ENCODE measurements at regions not wholly inside any gene's neighbourhood (a gene's known extent, or its start where the extent isn't known, plus 50 kb on each side); places are given as distances from the start of the nearest gene placed in this dataset.
A peak's percentile ranks its signal among the peaks of the same experiment; 100 is the strongest.
"Not testable (repeated sequence)": the region's sequence is repeated elsewhere in the genome, so short reads cannot be mapped to it uniquely, and the experiment has no call there.

DNA sequence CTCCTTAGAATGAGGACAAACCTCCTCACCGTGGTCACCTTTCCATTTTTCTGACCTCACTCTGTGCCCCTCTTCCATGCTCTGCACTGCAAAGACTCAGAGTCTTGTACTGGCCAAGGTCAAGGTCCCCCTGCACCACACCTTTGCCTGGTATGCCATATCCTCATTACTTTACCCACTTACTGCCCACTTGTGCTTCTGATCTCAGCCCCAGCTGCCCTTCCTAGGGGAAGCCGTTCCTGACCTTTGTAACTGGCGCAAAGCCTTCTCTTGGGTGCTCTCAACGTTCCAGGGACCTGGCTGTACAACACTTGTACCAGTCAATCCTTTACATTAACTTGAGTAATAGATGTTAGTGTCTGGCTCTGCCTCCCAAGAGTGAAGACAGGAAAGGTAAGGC is 256.0 kb downstream of the SV2B start:
- DNase-seq (ENCODE audit: low spot score): no peak

GRCh38 chr15:91357011-91357410 is 257.0 kb downstream of the SV2B start:
- DNase-seq (ENCODE audit: low spot score): no peak

GRCh38 chr15:91357486-91357885 is 257.4 kb downstream of the SV2B start:
- no peak for DNase-seq (ENCODE audit: low spot score)

GRCh38 chr15:91358405-91358804 is 258.3 kb downstream of the SV2B start:
- DNase-seq (ENCODE audit: low spot score): no peak

- DNase-seq (ENCODE audit: low spot score): not testable (repeated sequence)
These were observed 261.6 kb downstream of the SV2B start for GRCh38 chr15:91361696-91362095.

DNA sequence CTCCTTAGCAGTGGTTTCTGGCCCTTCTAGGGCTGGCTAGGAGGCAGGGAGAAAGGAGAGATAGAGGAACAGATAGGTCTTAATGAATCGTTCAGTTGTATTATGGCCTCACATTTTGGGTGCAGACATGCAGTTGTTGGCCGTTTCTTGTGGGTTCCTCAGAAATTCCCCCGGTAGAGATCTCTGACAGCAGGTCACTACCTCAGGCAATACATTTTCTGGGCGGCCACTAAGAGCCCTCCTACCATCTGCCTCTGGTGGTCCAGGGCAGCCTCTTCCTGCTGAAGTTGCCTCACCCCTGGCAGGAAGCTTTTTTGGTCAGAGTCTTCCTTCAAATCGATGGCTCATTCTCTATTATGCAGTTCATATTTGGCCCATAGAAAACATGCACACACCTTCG is 266.1 kb downstream of the SV2B start:
- no peak for DNase-seq (ENCODE audit: low spot score)

DNA sequence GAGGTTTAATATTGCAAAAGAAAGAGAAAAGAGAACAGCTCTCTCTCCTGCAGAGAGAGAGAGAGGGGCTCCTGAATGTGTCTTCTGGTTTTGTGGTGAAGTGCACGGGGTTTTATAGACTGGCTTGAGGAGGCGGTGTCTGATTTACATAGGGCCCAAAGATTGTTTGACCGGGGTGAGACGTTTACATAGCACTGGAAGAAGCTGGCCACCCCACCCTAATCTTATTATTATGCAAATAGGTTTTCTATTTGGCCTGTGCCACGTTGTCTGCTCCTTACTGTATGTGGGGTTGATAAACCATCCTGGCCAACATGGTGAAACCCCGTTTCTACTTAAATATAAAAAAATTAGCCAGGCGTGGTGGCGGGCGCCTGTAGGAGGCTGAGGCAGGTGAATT is 268.6 kb downstream of the SV2B start:
- no peak for DNase-seq (ENCODE audit: low spot score)

DNA sequence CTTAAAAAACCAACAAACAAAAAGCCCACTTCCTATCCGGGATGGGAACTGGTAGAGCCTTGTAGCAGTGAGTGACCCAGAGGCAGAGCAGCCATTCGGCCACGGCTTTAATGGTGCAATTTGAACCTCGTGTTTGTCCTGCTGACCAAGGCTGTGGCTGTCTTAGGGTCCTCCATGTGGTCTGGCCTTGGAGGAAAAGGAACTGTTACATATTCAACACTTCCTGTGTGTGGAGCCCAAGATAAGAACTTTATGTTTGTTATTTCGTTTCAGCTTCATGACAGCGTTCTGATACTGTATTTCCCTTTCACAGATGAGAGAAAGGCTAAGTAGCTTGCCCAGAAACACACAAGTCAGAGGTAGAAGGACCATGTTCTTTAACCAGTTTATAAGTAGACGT is 269.8 kb downstream of the SV2B start:
- DNase-seq (ENCODE audit: low spot score): no peak

GRCh38 chr15:91371345-91371744 is 271.3 kb downstream of the SV2B start:
- not testable (repeated sequence) for DNase-seq (ENCODE audit: low spot score)

DNA sequence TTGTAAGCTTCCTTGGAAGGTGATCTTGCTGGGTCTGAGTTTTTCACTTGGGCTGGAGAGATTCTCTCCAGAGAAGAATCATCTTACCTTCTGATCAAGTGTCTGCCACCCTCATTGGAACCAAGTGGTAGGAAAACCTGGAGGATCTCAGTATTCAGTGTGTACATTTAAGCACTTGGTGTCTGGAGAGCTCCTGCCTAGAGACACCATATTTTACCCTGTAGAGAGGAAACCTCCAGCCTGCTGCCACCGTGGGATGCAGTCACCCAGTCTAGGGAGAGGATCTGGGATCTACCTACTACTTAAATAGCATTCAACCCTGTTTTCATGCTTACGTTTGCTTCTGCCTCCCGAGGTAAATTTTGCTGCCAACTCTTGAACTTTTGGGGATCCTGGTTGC is 274.3 kb downstream of the SV2B start:
- DNase-seq (ENCODE audit: low spot score): no peak

DNA sequence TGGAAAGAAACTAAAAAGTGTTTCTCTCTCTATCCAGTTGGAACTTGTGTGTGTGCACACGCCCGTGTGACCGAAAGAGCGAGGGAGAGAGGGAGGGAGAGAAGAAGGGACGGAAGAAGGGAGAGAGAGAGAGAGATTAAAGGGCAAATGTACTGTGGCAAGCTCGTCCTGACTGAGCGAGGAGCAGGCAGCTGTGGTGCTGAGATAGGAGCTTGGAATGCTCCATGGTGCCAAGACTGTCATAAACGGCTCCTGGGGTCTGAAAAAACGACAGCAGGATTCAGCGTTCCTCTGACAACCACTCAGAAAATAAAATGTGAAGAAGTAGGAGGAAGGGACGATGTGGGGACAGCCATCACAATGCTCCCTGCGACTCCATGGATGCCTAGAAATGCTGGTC is 276.0 kb downstream of the SV2B start:
- DNase-seq (ENCODE audit: low spot score): no peak

DNA sequence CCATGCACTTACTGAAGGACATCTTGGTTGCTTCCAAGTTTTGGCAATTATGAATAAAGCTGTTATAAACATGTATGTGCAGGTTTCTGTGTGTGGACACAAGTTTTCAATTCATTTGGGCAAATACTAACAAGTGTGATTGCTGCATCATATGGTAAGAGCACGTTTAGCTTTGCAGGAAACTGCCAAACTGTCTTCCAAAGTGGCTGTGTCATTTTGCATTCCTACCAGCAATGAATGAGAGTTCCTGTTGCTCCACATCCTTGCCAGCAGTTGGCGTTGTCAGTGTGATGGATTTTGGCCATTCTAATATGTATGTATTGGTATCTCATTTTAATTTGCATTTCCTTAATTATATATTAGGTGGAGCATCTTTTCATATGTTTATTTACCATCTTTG is 280.1 kb downstream of the SV2B start:
- no peak for DNase-seq (ENCODE audit: low spot score)

DNA sequence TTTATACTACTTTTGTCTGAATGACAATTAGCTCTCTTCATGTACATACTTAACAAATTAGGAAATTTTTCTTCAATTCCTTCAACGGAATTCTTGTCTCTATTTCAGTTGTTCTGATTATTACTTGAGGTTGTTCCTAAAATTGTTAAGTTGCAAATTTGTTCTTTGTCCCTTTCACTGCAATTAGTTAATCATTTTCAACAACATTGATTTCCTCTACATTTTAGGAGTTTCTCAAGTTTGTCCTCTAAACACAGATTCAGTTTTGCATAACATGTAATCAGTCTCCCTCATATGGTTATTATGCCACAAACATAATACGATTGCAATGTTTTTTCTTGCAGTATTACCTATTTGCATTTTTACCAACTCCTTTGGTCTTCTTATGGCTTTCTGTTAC is 283.5 kb downstream of the SV2B start:
- no peak for DNase-seq (ENCODE audit: low spot score)

DNA sequence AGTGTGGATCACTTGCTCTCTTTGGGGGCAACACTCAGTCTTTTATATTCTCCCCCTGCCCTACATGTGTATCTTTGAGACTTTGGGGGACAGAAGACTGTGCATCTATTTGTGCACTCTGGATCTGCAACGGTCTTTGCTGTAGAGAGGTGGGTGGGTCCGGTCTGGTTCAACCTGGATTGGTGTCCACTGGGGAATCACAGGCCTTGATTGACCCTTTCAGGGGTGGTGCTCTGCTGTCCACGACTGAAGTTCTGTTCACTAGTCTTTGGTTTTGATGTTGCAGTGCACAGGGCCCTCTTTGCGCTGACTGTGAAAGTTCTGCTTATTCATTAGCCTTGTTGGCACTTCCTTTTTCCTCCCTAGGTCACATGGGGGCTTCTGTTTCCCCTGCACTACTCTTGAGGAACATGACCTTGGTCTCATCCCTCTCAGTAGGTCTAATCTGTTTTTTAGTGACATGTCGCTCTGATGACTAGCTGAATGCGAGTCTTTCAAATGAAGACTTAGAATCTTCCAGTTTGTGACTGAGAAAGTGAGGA is 284.2 kb downstream of the SV2B start:
- DNase-seq (ENCODE audit: low spot score): no peak

DNA sequence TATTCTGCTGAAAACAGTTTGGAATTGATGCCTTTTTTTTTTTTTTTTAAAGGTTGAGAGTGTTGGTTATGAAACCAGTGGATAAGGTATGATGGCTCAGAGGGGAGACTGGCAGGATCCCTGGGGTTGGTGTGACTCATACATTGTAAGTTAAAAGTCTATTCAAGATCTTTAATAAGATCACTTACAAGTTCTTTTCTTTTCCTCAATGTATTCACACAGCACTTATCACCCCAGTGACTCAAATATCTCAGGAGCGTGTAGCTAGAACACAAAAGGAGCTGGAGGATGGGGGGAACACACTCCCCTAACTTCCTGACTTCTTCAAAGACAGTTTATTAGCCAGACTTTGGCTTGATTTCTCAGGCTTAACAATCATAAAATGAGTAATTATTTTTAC is 285.3 kb downstream of the SV2B start:
- no peak for DNase-seq (ENCODE audit: low spot score)

DNA sequence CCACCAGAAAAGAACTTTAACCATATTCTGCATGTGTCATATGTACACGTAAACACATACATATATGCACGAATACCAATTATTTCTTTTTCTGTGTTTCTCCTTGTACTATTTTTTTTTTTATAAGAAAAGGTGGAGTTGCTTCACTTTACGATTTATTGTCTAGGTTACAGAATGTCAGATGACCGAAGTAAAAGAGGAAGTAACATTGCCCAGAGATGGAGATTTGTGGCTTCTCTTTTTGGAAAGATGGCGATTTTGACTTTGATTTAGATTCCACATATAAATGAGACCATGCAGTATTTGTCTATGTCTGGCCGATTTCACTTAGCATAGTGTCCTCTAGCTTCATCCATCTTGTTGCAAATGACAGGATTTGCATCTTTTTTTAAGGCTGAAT is 293.1 kb downstream of the SV2B start:
- DNase-seq (ENCODE audit: low spot score): no peak

DNA sequence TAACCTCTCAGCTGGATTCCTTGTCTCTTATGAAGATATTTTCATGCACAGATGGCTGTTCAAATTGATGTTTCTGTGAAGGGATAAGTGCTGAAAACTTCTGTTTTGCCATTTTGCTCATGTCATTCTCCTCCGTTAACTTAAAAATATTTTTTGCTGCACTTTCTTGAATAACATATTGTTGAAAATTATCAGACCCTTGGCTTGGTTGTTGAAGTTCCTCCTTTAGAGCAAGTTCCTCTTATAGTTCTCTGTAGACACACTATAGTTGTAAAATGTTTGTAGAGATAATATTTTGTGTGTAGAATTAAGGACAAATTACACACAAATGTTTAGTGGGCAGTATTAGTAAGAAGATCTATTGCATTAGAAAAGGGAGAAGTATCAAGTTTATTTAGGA is 300.4 kb downstream of the SV2B start:
- no peak for DNase-seq (ENCODE audit: low spot score)

DNA sequence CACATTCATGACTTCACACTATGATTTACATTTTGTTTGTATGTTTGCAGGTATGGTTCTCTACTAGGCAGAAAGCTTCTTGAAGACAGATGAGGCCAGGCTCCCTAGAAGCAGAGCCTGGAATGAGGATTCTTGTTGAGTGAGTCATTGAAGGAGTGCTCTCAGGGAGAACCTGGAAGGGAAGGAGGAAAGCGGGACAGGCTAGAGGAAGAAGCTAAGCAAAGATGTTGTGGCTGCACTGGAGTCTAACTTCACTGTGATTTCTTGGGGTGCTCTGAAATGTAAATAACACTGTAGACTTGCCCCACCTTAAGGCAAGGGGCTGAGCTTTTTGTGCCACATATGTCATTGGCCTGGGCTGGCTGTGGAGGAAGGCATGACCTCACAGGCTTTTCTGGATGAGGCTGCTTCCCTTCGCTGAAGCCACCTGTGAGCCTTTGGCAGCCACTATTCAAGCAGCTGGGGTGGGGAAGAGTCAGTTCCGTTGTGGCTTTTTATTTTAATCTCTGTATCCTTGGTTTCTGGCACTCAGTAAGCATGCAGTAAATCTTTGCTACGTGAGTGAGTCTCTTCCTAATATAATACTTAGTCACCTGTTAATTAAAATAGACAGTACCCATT is 307.3 kb downstream of the SV2B start:
- DNase-seq (ENCODE audit: low spot score): peak; percentile 7

DNA sequence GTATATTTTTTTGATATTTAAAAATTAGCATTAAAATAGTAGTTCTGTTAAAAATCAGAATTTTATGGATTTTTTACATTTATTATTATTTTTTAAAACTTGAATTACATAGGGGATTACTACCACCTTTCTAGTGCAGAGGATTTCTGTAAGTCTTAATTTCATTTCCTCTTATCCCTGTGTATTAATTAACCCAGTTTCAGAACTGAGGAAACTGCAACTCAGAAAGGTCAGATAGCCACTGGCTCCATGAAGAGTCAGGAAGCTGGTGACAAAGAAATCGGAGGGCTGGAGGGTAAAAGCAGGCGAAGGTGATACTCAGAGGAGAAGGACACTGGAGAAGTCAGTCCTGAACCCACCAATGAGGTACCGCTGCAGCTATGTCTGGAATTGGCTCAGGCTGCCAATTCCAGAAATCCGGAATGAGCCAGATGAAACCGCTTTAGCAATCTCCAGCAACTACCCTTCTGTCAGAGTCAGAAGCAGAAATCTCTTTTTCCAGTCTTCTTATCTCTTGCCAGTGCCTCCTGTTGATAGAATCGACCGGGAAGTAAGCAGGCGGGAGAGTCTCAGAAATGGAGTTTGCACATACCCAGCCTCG is 308.5 kb downstream of the SV2B start:
- no peak for DNase-seq (ENCODE audit: low spot score)

GRCh38 chr15:91409387-91409786 is 309.3 kb downstream of the SV2B start:
- DNase-seq (ENCODE audit: low spot score): no peak

- DNase-seq (ENCODE audit: low spot score): no peak
These were observed 311.5 kb downstream of the SV2B start for GRCh38 chr15:91411586-91411985.

- no peak for DNase-seq (ENCODE audit: low spot score)
These were observed 312.3 kb downstream of the SV2B start for GRCh38 chr15:91412138-91412928.

- no peak for DNase-seq (ENCODE audit: low spot score)
These were observed 313.1 kb downstream of the SV2B start for GRCh38 chr15:91413142-91413541.

Measured in hepatic stellate cell (primary cell).